ENCODE measurements at regions not wholly inside any gene's neighbourhood (a gene's known extent, or its start where the extent isn't known, plus 50 kb on each side); places are given as distances from the start of the nearest gene placed in this dataset.
A peak's percentile ranks its signal among the peaks of the same experiment; 100 is the strongest.

- no peak for DNase-seq
- H3K27ac Mint-ChIP-seq, result no peak overlapping the region
- H3K36me3 ChIP-seq (replicated peaks in 1 of 2; ENCODE audit: control insufficient read depth in 1 of 2, insufficient read depth in 2 of 2, low read length in 2 of 2), result no peaks in the 10 kb centered on the region
- intact Hi-C loops (cut with micrococcal nuclease), result no loop called here
- H3K9me3 ChIP-seq (replicated peaks in 1 of 2; ENCODE audit: control insufficient read depth in 1 of 2, insufficient read depth in 1 of 2, low read length in 2 of 2), result no peaks in the 10 kb centered on the region
- no peak overlapping the region for H3K9ac ChIP-seq (ENCODE audit: insufficient read depth, low read length, poor library complexity, severe bottlenecking)
- no peaks in the 10 kb centered on the region for H3K27me3 ChIP-seq (ENCODE audit: control insufficient read depth in 2 of 2, insufficient read depth in 2 of 2, low read length in 2 of 2)
- no peaks in the 10 kb centered on the region for H3K79me2 ChIP-seq (ENCODE audit: insufficient read depth, low read length)
- H3K4me3 ChIP-seq (replicated peaks in 1 of 3; ENCODE audit: low read depth in 2 of 3, low read length in 3 of 3), result no peak overlapping the region
- WGBS (ENCODE audit: insufficient coverage), result 88% methylated on average over 12 of the region's 16 CpGs
- H3K4me1 ChIP-seq (ENCODE audit: control insufficient read depth in 1 of 2, insufficient read depth in 2 of 2, low read length in 2 of 2), result no peaks in the 10 kb centered on the region
- H3K4me3 Mint-ChIP-seq, result no peak overlapping the region
- no peaks in the 10 kb centered on the region for H3K4me1 Mint-ChIP-seq
- H3K27ac ChIP-seq (ENCODE audit: low read depth in 1 of 2, low read length in 2 of 2), result no peak overlapping the region
- H2AFZ ChIP-seq (ENCODE audit: insufficient read depth, low read depth, low read length, poor library complexity, severe bottlenecking), result no peak overlapping the region
- H3K27me3 Mint-ChIP-seq (ENCODE audit: low read depth in 3 of 3), result peaks cover 2 to 7% (median 5%) of the 10 kb centered on the region in 3 donors
- no peaks in the 10 kb centered on the region for H4K20me1 ChIP-seq (ENCODE audit: insufficient read depth, low read length)
- TF ChIP-seq, protein P1, sequence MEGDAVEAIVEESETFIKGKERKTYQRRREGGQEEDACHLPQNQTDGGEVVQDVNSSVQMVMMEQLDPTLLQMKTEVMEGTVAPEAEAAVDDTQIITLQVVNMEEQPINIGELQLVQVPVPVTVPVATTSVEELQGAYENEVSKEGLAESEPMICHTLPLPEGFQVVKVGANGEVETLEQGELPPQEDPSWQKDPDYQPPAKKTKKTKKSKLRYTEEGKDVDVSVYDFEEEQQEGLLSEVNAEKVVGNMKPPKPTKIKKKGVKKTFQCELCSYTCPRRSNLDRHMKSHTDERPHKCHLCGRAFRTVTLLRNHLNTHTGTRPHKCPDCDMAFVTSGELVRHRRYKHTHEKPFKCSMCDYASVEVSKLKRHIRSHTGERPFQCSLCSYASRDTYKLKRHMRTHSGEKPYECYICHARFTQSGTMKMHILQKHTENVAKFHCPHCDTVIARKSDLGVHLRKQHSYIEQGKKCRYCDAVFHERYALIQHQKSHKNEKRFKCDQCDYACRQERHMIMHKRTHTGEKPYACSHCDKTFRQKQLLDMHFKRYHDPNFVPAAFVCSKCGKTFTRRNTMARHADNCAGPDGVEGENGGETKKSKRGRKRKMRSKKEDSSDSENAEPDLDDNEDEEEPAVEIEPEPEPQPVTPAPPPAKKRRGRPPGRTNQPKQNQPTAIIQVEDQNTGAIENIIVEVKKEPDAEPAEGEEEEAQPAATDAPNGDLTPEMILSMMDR (IDR thresholded peaks at IDR 0.05), result no peak
- H3K36me3 Mint-ChIP-seq, result no peaks in the 10 kb centered on the region
- no peak overlapping the region for H3K4me2 ChIP-seq (replicated peaks; ENCODE audit: extremely low read depth, low read length, poor library complexity, severe bottlenecking)
- H3K9me3 Mint-ChIP-seq, result no peaks in the 10 kb centered on the region
Observed at GRCh38 chr1:5730272-5731109, 261.7 kb downstream of the NPHP4 start.

DNA sequence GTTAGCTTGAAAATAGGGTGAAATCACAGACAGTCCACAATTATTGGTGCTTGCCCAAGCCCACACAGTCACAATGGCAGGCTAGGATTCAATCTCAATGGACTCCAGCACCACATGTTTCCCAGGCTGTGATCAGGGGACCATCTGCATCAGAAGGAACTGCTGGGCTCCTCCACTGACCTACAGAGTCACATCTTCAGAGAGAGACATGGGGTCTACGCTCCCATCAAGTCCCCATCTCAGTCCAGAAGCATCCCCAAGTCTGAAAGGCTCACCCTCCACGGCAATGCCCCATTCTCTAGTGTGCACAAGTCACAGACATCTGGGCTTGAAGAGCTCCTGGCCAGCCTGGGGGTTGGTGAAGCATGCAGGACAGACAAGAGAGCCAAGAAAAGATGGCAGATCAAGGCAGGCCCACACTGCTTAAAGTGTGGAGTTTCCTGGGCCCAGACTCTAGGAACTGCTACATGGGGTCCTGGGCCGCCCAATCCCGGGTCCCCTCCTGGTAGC is 262.5 kb downstream of the NPHP4 start:
- Mint-ChIP-seq H3K27ac (peak overlapping the region in 1 of 7 donors; percentile 18), H3K36me3 (no peaks in the 10 kb centered on the region), H3K4me1 (no peaks in the 10 kb centered on the region), H3K4me3 (no peak overlapping the region), H3K9me3 (no peaks in the 10 kb centered on the region), H3K27me3 (ENCODE audit: low read depth in 3 of 3) (peaks cover 4 to 7% (median 5%) of the 10 kb centered on the region in 3 donors)
- Histone ChIP-seq H3K4me2 (replicated peaks; ENCODE audit: extremely low read depth, low read length, poor library complexity, severe bottlenecking) (no peak overlapping the region), H3K4me3 (replicated peaks in 1 of 3; ENCODE audit: low read depth in 2 of 3, low read length in 3 of 3) (no peak overlapping the region), H4K20me1 (ENCODE audit: insufficient read depth, low read length) (no peaks in the 10 kb centered on the region), H3K9ac (ENCODE audit: insufficient read depth, low read length, poor library complexity, severe bottlenecking) (no peak overlapping the region), H3K36me3 (replicated peaks in 1 of 2; ENCODE audit: control insufficient read depth in 1 of 2, insufficient read depth in 2 of 2, low read length in 2 of 2) (no peaks in the 10 kb centered on the region), H3K79me2 (ENCODE audit: insufficient read depth, low read length) (no peaks in the 10 kb centered on the region), H3K4me1 (ENCODE audit: control insufficient read depth in 1 of 2, insufficient read depth in 2 of 2, low read length in 2 of 2) (no peaks in the 10 kb centered on the region), H2AFZ (ENCODE audit: insufficient read depth, low read depth, low read length, poor library complexity, severe bottlenecking) (no peak overlapping the region), H3K27ac (ENCODE audit: low read depth in 1 of 2, low read length in 2 of 2) (no peak overlapping the region), H3K9me3 (replicated peaks in 1 of 2; ENCODE audit: control insufficient read depth in 1 of 2, insufficient read depth in 1 of 2, low read length in 2 of 2) (no peaks in the 10 kb centered on the region), H3K27me3 (ENCODE audit: control insufficient read depth in 2 of 2, insufficient read depth in 2 of 2, low read length in 2 of 2) (no peaks in the 10 kb centered on the region)
- no peak for DNase-seq
- TF ChIP-seq, protein P1 (IDR thresholded peaks at IDR 0.05), result no peak
- intact Hi-C loops (cut with micrococcal nuclease), result no loop called here
- 81% methylated on average over 4 of the region's 4 CpGs for WGBS (ENCODE audit: insufficient coverage)
